ENCODE measurements at regions not wholly inside any gene's neighbourhood (a gene's known extent, or its start where the extent isn't known, plus 50 kb on each side); places are given as distances from the start of the nearest gene placed in this dataset.

DNA sequence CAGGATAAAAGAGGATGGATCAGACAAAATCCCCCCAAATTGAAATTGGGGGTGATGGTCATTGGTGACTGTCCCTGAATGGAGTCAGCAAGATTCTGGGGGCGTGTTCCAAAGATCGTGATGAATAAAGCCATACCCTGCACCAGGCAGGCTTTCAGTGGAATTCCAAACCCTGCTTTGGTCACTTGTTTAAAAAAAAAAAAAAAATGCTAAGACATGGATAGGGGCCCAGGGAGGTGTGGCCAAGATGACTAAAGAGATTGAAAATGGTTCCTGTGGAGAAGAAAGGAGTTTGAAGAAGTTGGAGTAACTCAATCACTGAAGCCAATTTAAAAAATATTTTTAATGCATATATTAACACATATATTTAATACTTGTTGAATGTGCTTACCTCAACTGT, 161.4 kb upstream of the KCNG1 start:
- TF ChIP-seq JUND (IDR thresholded peaks at IDR 0.05) (no peak), ELF1 (IDR thresholded peaks at IDR 0.05) (no peak), MEF2A (IDR thresholded peaks at IDR 0.05; ENCODE audit: borderline replicate concordance, low read depth) (no peak), YY1 (IDR thresholded peaks at IDR 0.05; ENCODE audit: low read depth) (no peak), FOXM1 (IDR thresholded peaks at IDR 0.05; ENCODE audit: low read depth) (no peak), EP300 (IDR thresholded peaks at IDR 0.05; ENCODE audit: borderline replicate concordance in 1 of 2, low read depth in 1 of 2, low read length in 1 of 2) (no peak), TCF12 (IDR thresholded peaks at IDR 0.05) (no peak), MXI1 (IDR thresholded peaks at IDR 0.05; ENCODE audit: low read depth, low read length) (no peak), EZH2phosphoT487 (IDR thresholded peaks at IDR 0.05; ENCODE audit: borderline replicate concordance, low read depth) (no peak), CTCF (IDR thresholded peaks at IDR 0.05) (no peak), GABPA (IDR thresholded peaks at IDR 0.05; ENCODE audit: low read depth) (no peak), MAX (IDR thresholded peaks at IDR 0.05; ENCODE audit: low read depth) (no peak), NFIC (IDR thresholded peaks at IDR 0.05; ENCODE audit: borderline replicate concordance) (no peak), POLR2AphosphoS5 (IDR thresholded peaks at IDR 0.05; ENCODE audit: low read depth, low read length) (no peak), USF1 (IDR thresholded peaks at IDR 0.05; ENCODE audit: borderline replicate concordance, low read depth) (no peak), RAD21 (IDR thresholded peaks at IDR 0.05; ENCODE audit: low read length) (no peak), GATA2 (CRISPR knock-in tag; IDR thresholded peaks at IDR 0.05) (no peak), CHD2 (IDR thresholded peaks at IDR 0.05; ENCODE audit: low read length, partially characterized antibody) (no peak)
- TF ChIP-seq, protein P1, sequence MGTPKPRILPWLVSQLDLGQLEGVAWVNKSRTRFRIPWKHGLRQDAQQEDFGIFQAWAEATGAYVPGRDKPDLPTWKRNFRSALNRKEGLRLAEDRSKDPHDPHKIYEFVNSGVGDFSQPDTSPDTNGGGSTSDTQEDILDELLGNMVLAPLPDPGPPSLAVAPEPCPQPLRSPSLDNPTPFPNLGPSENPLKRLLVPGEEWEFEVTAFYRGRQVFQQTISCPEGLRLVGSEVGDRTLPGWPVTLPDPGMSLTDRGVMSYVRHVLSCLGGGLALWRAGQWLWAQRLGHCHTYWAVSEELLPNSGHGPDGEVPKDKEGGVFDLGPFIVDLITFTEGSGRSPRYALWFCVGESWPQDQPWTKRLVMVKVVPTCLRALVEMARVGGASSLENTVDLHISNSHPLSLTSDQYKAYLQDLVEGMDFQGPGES (IDR thresholded peaks at IDR 0.05; ENCODE audit: low read depth, low read length): no peak
- Histone ChIP-seq H3K9me3 (no peaks in the 10 kb centered on the region), H3K9ac (no peak overlapping the region), H3K4me2 (no peak overlapping the region), H3F3A (replicated peaks; ENCODE audit: insufficient read depth) (no peaks in the 10 kb centered on the region), H4K20me1 (ENCODE audit: insufficient read depth) (no peaks in the 10 kb centered on the region), H3K4me3 (ENCODE audit: low read depth in 2 of 2, low read length in 1 of 2) (no peak overlapping the region), H3K4me1 (ENCODE audit: control insufficient read depth in 1 of 2, insufficient read depth in 2 of 2, low read depth in 1 of 2, low read length in 1 of 2) (peaks cover 0 to 19% of the 10 kb centered on the region in 2 experiments; a peak in 1 of 4 replicates), H3K27ac (ENCODE audit: low read depth in 2 of 2, low read length in 1 of 2) (no peak overlapping the region), H2AFZ (ENCODE audit: low read depth) (no peak overlapping the region), H3K36me3 (replicated peaks in 1 of 2; ENCODE audit: control insufficient read depth in 1 of 2, insufficient read depth in 2 of 2, low read length in 1 of 2) (no peaks in the 10 kb centered on the region), H3K79me2 (ENCODE audit: insufficient read depth) (no peaks in the 10 kb centered on the region), H3K27me3 (ENCODE audit: insufficient read depth) (no peaks in the 10 kb centered on the region), H3K9me2 (no peaks in the 10 kb centered on the region)
- 71% methylated on average over 2 of the region's 2 CpGs for WGBS (ENCODE audit: low lambda C conversion rate)
- CTCF ChIA-PET: no interaction called here
- POLR2A ChIA-PET: no interaction called here
- DNase-seq: no peak

Measured in SK-N-SH (cell line).